ENCODE measurements at regions not wholly inside any gene's neighbourhood (a gene's known extent, or its start where the extent isn't known, plus 50 kb on each side); places are given as distances from the start of the nearest gene placed in this dataset.
A peak's percentile ranks its signal among the peaks of the same experiment; 100 is the strongest.

DNA sequence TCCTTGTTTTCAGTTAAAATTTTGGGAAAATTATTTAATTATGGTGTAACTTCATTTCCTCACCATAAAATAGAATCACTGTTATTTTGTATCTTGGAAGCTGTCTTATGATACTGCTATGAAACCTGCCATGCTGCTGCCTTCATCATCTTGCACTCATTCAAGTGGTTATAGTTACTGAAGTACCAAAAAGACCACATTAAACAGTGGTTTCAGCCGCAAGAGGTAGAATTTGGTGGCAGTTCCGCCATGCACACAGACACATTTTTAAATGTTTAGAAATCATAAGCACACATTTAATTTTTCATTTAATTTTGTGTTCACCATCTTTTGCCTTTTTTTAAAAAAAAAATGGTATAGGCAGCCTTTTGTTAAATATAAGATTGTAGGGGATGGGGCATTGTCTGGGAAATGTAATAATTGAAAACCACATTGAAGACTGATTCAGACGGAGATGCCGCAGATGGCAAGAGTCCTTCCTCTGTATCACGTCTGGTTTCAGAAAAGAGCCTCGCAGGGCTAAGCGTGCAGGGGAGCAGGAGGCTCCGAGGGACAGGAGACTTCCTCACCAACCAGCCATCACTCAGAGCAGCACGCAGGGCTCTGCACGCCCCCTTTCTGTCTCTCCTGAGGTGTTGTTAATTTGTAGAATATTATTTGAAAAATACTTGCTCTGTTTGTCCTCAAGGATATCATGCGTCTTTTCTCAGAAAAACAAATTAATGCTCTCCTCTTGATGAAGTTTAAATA, 115.2 kb upstream of the PELI2 start:
- H2AK5ac ChIP-seq (ENCODE audit: low read depth, low read length): no peak overlapping the region
- H3K9ac ChIP-seq (ENCODE audit: low read depth, low read length, poor library complexity): no peak overlapping the region
- no peak overlapping the region for H4K8ac ChIP-seq (ENCODE audit: low read depth, low read length)
- no peak overlapping the region for H2BK120ac ChIP-seq (ENCODE audit: low read depth, low read length)
- WGBS, 2 donors (ENCODE audit: extremely low coverage in 2 of 2, insufficient read length in 2 of 2, insufficient replicate concordance in 1 of 2): no CpG with 5 or more reads among the region's 11 CpGs
- no peak overlapping the region for H3K4ac ChIP-seq (ENCODE audit: low read length)
- no peak overlapping the region for H2AFZ ChIP-seq (ENCODE audit: low read length)
- H3K14ac ChIP-seq (ENCODE audit: low read length): no peak overlapping the region
- H2BK12ac ChIP-seq (ENCODE audit: low read length): no peak overlapping the region
- no peak for DNase-seq (ENCODE audit: low spot score)
- peaks cover 8 to 9% of the 10 kb centered on the region in 2 donors for H3K4me1 ChIP-seq (ENCODE audit: control insufficient read depth in 2 of 2, insufficient read depth in 1 of 2, low read depth in 1 of 2, low read length in 2 of 2)
- H3K4me2 ChIP-seq (ENCODE audit: insufficient read depth, low read length, poor library complexity, severe bottlenecking): no peak overlapping the region
- H3K18ac ChIP-seq (ENCODE audit: low read length): no peak overlapping the region
- H3K9me3 ChIP-seq (replicated peaks in 1 of 2; ENCODE audit: control insufficient read depth in 2 of 2, insufficient read depth in 1 of 2, low read depth in 1 of 2, low read length in 2 of 2): peaks cover 0 to 3% of the 10 kb centered on the region in 2 donors
- no peaks in the 10 kb centered on the region for H3K79me1 ChIP-seq (ENCODE audit: low read depth, low read length)
- no peak overlapping the region for H2BK5ac ChIP-seq (ENCODE audit: low read length)
- no peak overlapping the region for H3K27ac ChIP-seq (replicated peaks; ENCODE audit: low read length)
- no peak overlapping the region for H3K23ac ChIP-seq (ENCODE audit: low read depth, low read length, poor library complexity)
- H3K4me3 ChIP-seq (ENCODE audit: low read length in 2 of 2): no peak overlapping the region
- H3K36me3 ChIP-seq (replicated peaks in 1 of 2; ENCODE audit: control insufficient read depth in 2 of 2, insufficient read depth in 2 of 2, low read length in 2 of 2): no peaks in the 10 kb centered on the region
- no peak overlapping the region for H4K91ac ChIP-seq (ENCODE audit: low read depth, low read length, poor library complexity)
- H2BK15ac ChIP-seq (ENCODE audit: low read length): no peak overlapping the region
- no peaks in the 10 kb centered on the region for H3K27me3 ChIP-seq (ENCODE audit: control insufficient read depth in 3 of 3, insufficient read depth in 3 of 3, low read depth in 1 of 3, low read length in 3 of 3)

DNA sequence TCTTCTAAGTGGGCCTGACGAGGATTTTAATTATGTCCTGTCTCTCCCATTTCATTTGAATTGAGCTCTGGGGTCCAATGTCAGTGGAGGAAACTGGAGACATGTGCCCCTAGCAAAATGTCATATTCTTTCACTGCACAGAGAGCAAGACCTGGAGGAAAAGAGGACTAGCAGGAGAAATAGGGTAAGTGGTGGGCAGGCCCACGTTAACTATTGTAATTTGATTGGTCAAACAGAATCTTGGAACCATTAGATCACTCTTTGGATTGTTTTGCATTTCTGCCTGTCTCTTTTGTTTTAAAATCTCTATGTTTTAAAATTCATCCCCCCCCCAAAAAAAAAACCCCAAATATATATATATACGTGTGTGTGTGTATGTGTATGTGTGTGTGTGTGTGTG, 113.9 kb upstream of the PELI2 start:
- Histone ChIP-seq H3K4me3 (ENCODE audit: low read length in 2 of 2) (no peak overlapping the region), H3K27me3 (ENCODE audit: control insufficient read depth in 3 of 3, insufficient read depth in 3 of 3, low read depth in 1 of 3, low read length in 3 of 3) (no peaks in the 10 kb centered on the region), H4K8ac (ENCODE audit: low read depth, low read length) (no peak overlapping the region), H3K27ac (replicated peaks; ENCODE audit: low read length) (no peak overlapping the region), H2AK5ac (ENCODE audit: low read depth, low read length) (no peak overlapping the region), H3K9me3 (replicated peaks in 1 of 2; ENCODE audit: control insufficient read depth in 2 of 2, insufficient read depth in 1 of 2, low read depth in 1 of 2, low read length in 2 of 2) (peaks cover 0 to 4% of the 10 kb centered on the region in 2 donors), H4K91ac (ENCODE audit: low read depth, low read length, poor library complexity) (no peak overlapping the region), H3K9ac (ENCODE audit: low read depth, low read length, poor library complexity) (no peak overlapping the region), H3K4me1 (ENCODE audit: control insufficient read depth in 2 of 2, insufficient read depth in 1 of 2, low read depth in 1 of 2, low read length in 2 of 2) (peaks cover 8 to 9% of the 10 kb centered on the region in 2 donors), H3K23ac (ENCODE audit: low read depth, low read length, poor library complexity) (no peak overlapping the region), H2BK15ac (ENCODE audit: low read length) (no peak overlapping the region), H3K4me2 (ENCODE audit: insufficient read depth, low read length, poor library complexity, severe bottlenecking) (no peak overlapping the region), H3K36me3 (replicated peaks in 1 of 2; ENCODE audit: control insufficient read depth in 2 of 2, insufficient read depth in 2 of 2, low read length in 2 of 2) (no peaks in the 10 kb centered on the region), H2BK120ac (ENCODE audit: low read depth, low read length) (no peak overlapping the region), H3K4ac (ENCODE audit: low read length) (no peak overlapping the region), H2BK12ac (ENCODE audit: low read length) (no peak overlapping the region), H2BK5ac (ENCODE audit: low read length) (no peak overlapping the region), H2AFZ (ENCODE audit: low read length) (peak overlapping the region; percentile 18), H3K79me1 (ENCODE audit: low read depth, low read length) (no peaks in the 10 kb centered on the region), H3K14ac (ENCODE audit: low read length) (no peak overlapping the region), H3K18ac (ENCODE audit: low read length) (no peak overlapping the region)
- WGBS, 2 donors (ENCODE audit: extremely low coverage in 2 of 2, insufficient read length in 2 of 2, insufficient replicate concordance in 1 of 2): no CpG with 5 or more reads among the region's 3 CpGs
- no peak for DNase-seq (ENCODE audit: low spot score)

DNA sequence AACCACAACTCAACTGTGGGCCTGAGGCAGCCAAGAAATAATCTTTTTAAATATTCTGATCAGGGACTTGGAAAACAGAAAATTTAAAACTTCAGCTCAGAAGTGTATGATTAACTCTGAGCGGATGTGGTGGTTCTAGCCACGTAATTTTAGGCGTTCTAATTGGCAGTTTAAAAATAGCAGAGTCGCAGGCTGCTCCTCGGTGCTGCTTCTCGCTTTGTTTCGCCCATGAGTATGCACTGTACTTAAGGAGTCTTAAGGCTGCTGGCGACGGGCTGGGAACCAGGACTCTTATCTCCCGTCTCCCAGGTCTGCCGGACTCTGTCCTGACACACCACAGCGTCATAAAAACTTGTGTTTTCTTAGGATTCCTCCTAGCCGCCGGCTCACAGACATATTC, 113.4 kb upstream of the PELI2 start:
- Histone ChIP-seq H2AK5ac (ENCODE audit: low read depth, low read length) (no peak overlapping the region), H4K91ac (ENCODE audit: low read depth, low read length, poor library complexity) (no peak overlapping the region), H2BK120ac (ENCODE audit: low read depth, low read length) (no peak overlapping the region), H2AFZ (ENCODE audit: low read length) (peak overlapping the region; percentile 36), H3K23ac (ENCODE audit: low read depth, low read length, poor library complexity) (no peak overlapping the region), H2BK12ac (ENCODE audit: low read length) (no peak overlapping the region), H4K8ac (ENCODE audit: low read depth, low read length) (no peak overlapping the region), H2BK15ac (ENCODE audit: low read length) (no peak overlapping the region), H3K9ac (ENCODE audit: low read depth, low read length, poor library complexity) (no peak overlapping the region), H3K79me1 (ENCODE audit: low read depth, low read length) (no peaks in the 10 kb centered on the region), H3K27me3 (ENCODE audit: control insufficient read depth in 3 of 3, insufficient read depth in 3 of 3, low read depth in 1 of 3, low read length in 3 of 3) (no peaks in the 10 kb centered on the region), H3K9me3 (replicated peaks in 1 of 2; ENCODE audit: control insufficient read depth in 2 of 2, insufficient read depth in 1 of 2, low read depth in 1 of 2, low read length in 2 of 2) (peaks cover 0 to 4% of the 10 kb centered on the region in 2 donors), H3K4ac (ENCODE audit: low read length) (no peak overlapping the region), H3K4me2 (ENCODE audit: insufficient read depth, low read length, poor library complexity, severe bottlenecking) (no peak overlapping the region), H3K14ac (ENCODE audit: low read length) (no peak overlapping the region), H3K27ac (replicated peaks; ENCODE audit: low read length) (no peak overlapping the region), H2BK5ac (ENCODE audit: low read length) (no peak overlapping the region), H3K4me1 (ENCODE audit: control insufficient read depth in 2 of 2, insufficient read depth in 1 of 2, low read depth in 1 of 2, low read length in 2 of 2) (peaks cover 8 to 9% of the 10 kb centered on the region in 2 donors), H3K36me3 (replicated peaks in 1 of 2; ENCODE audit: control insufficient read depth in 2 of 2, insufficient read depth in 2 of 2, low read length in 2 of 2) (no peaks in the 10 kb centered on the region), H3K18ac (ENCODE audit: low read length) (no peak overlapping the region), H3K4me3 (ENCODE audit: low read length in 2 of 2) (no peak overlapping the region)
- DNase-seq (ENCODE audit: low spot score): no peak
- no CpG with 5 or more reads among the region's 14 CpGs for WGBS, 2 donors (ENCODE audit: extremely low coverage in 2 of 2, insufficient read length in 2 of 2, insufficient replicate concordance in 1 of 2)

DNA sequence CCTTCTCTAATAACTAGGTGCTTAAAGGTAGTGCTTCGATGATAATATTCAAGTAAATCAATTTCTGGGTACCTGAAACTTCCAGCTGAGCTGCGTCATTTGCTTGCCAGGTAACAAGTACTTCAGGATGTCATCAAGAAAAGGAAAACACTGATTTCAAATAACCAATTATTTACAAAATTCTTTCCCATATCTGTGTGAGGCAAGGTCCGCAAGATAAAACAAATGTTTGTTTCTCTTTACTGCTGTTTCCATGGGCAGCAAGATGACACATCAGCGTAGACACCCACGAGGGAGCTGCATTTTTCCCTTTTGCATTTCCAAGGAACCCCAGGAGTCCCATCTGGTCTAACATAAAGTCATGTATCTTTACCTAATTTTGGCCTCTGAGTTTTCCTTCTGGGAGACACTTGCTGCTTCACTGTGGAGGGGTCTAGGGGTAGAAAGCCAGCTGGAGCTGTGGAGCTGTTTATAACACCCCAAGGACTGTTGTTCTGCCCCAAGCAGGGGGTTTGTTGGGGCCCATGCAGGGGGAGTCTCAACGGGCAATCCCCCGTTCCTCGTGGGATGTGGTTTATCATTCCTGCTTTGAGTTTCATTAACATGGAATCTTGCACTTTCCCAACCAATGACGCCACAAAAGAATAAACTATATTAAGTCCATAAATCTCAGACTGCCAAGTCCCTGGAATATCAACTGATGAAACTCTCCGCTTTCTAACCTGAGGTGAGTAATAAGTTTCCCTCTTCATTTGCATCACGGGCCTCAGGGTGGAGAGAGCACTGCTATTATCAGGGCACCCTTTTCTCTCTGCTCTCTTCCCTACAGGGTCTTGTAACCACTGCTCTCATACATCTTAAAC, 112.8 kb upstream of the PELI2 start:
- H3K4ac ChIP-seq (ENCODE audit: low read length): no peak overlapping the region
- no peak overlapping the region for H4K91ac ChIP-seq (ENCODE audit: low read depth, low read length, poor library complexity)
- no peak overlapping the region for H3K4me3 ChIP-seq (ENCODE audit: low read length in 2 of 2)
- no peaks in the 10 kb centered on the region for H3K36me3 ChIP-seq (replicated peaks in 1 of 2; ENCODE audit: control insufficient read depth in 2 of 2, insufficient read depth in 2 of 2, low read length in 2 of 2)
- H3K18ac ChIP-seq (ENCODE audit: low read length): no peak overlapping the region
- H2AFZ ChIP-seq (ENCODE audit: low read length): peak overlapping the region; percentile 47
- no peak overlapping the region for H2BK15ac ChIP-seq (ENCODE audit: low read length)
- no peak overlapping the region for H2AK5ac ChIP-seq (ENCODE audit: low read depth, low read length)
- H3K4me1 ChIP-seq (ENCODE audit: control insufficient read depth in 2 of 2, insufficient read depth in 1 of 2, low read depth in 1 of 2, low read length in 2 of 2): peaks cover 8 to 9% of the 10 kb centered on the region in 2 donors
- H4K8ac ChIP-seq (ENCODE audit: low read depth, low read length): no peak overlapping the region
- H3K9ac ChIP-seq (ENCODE audit: low read depth, low read length, poor library complexity): no peak overlapping the region
- no peak overlapping the region for H2BK5ac ChIP-seq (ENCODE audit: low read length)
- H3K4me2 ChIP-seq (ENCODE audit: insufficient read depth, low read length, poor library complexity, severe bottlenecking): no peak overlapping the region
- H3K79me1 ChIP-seq (ENCODE audit: low read depth, low read length): no peaks in the 10 kb centered on the region
- H2BK120ac ChIP-seq (ENCODE audit: low read depth, low read length): no peak overlapping the region
- no peak for DNase-seq (ENCODE audit: low spot score)
- no peaks in the 10 kb centered on the region for H3K27me3 ChIP-seq (ENCODE audit: control insufficient read depth in 3 of 3, insufficient read depth in 3 of 3, low read depth in 1 of 3, low read length in 3 of 3)
- H3K27ac ChIP-seq (replicated peaks; ENCODE audit: low read length): no peak overlapping the region
- peaks cover 0 to 4% of the 10 kb centered on the region in 2 donors for H3K9me3 ChIP-seq (replicated peaks in 1 of 2; ENCODE audit: control insufficient read depth in 2 of 2, insufficient read depth in 1 of 2, low read depth in 1 of 2, low read length in 2 of 2)
- H2BK12ac ChIP-seq (ENCODE audit: low read length): no peak overlapping the region
- H3K23ac ChIP-seq (ENCODE audit: low read depth, low read length, poor library complexity): no peak overlapping the region
- WGBS, 2 donors (ENCODE audit: extremely low coverage in 2 of 2, insufficient read length in 2 of 2, insufficient replicate concordance in 1 of 2): no CpG with 5 or more reads among the region's 11 CpGs
- no peak overlapping the region for H3K14ac ChIP-seq (ENCODE audit: low read length)
